Calu3 (cell line): ENCODE measurements at regions not wholly inside any gene's neighbourhood (a gene's known extent, or its start where the extent isn't known, plus 50 kb on each side); places are given as distances from the start of the nearest gene placed in this dataset.
"Not testable (repeated sequence)": the region's sequence is repeated elsewhere in the genome, so short reads cannot be mapped to it uniquely, and the experiment has no call there.

Source experiments
- BruUV-seq: library from RNA; stranded (reverse); fragments of 400-500 nt; replicated peaks from 2 replicates; lab custom pipeline; 2021; lab: Mats Ljungman, UMichigan
- CTCF ChIA-PET: fragments of 300-600 bp; sonication (Branson Sonifier 250); formaldehyde crosslinking; loops from one replicate; lab custom pipeline; 2022; ENCODE audit warnings: antibody characterized with exemption; lab: Charles Lee
- DNase-seq: peaks from one replicate; pipeline ENCODE4 v3.0.0; 2022
- H3K27ac Mint-ChIP-seq: one replicate; pipeline ENCODE4 v1.8.0; 2022; ENCODE audit warnings: mixed read lengths; ENCODE audit not compliant: unreplicated experiment
- H3K27me3 Mint-ChIP-seq: one replicate; pipeline ENCODE4 v1.8.0; 2022; ENCODE audit warnings: mixed read lengths; ENCODE audit not compliant: unreplicated experiment
- H3K36me3 Mint-ChIP-seq: one replicate; pipeline ENCODE4 v1.8.0; 2022; ENCODE audit warnings: mild to moderate bottlenecking, moderate library complexity, mixed read lengths; ENCODE audit not compliant: insufficient read depth, unreplicated experiment
- H3K4me1 Mint-ChIP-seq: one replicate; pipeline ENCODE4 v1.8.0; 2022; ENCODE audit warnings: mild to moderate bottlenecking, low read depth, mixed read lengths; ENCODE audit not compliant: unreplicated experiment
- H3K4me3 Mint-ChIP-seq: one replicate; pipeline ENCODE4 v1.8.0; 2022; ENCODE audit warnings: mild to moderate bottlenecking, low read depth, moderate library complexity, mixed read lengths; ENCODE audit not compliant: unreplicated experiment
- H3K9me3 Mint-ChIP-seq: one replicate; pipeline ENCODE4 v1.8.0; 2022; ENCODE audit warnings: low read depth, mixed read lengths; ENCODE audit not compliant: unreplicated experiment
- intact Hi-C: fragments of 100-400 bp; cut with micrococcal nuclease; formaldehyde crosslinking; loops from one replicate; pipeline ENCODE4 v1.10.0; 2022; ENCODE audit not compliant: unreplicated experiment
- TF ChIP-seq, protein P1 (sequence below): fragments of 200-600 bp; IDR thresholded peaks from one replicate; pipeline ENCODE4 v1.8.0; 2022; ENCODE audit warnings: antibody characterized with exemption; ENCODE audit not compliant: unreplicated experiment

- Mint-ChIP-seq H3K4me1 (no peaks in the 10 kb centered on the region), H3K9me3 (peaks cover 7% of the 10 kb centered on the region), H3K27me3 (no peaks in the 10 kb centered on the region), H3K4me3 (no peak overlapping the region), H3K36me3 (no peaks in the 10 kb centered on the region), H3K27ac (no peak overlapping the region)
- BruUV-seq = no TSS peak
- CTCF ChIA-PET = interaction anchor here (0.7 kb wide), 1 partner anchor 151 kb away, joined by 3 read pairs; no protein-coding TSS in a partner anchor
- TF ChIP-seq, protein P1, sequence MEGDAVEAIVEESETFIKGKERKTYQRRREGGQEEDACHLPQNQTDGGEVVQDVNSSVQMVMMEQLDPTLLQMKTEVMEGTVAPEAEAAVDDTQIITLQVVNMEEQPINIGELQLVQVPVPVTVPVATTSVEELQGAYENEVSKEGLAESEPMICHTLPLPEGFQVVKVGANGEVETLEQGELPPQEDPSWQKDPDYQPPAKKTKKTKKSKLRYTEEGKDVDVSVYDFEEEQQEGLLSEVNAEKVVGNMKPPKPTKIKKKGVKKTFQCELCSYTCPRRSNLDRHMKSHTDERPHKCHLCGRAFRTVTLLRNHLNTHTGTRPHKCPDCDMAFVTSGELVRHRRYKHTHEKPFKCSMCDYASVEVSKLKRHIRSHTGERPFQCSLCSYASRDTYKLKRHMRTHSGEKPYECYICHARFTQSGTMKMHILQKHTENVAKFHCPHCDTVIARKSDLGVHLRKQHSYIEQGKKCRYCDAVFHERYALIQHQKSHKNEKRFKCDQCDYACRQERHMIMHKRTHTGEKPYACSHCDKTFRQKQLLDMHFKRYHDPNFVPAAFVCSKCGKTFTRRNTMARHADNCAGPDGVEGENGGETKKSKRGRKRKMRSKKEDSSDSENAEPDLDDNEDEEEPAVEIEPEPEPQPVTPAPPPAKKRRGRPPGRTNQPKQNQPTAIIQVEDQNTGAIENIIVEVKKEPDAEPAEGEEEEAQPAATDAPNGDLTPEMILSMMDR = no peak
- DNase-seq = no peak
- intact Hi-C loops = no loop called here
Observed at GRCh38 chr22:33984656-33985285, 64.5 kb upstream of the LARGE1 start.

GRCh38 chr22:33985506-33985905 lies 65.2 kb upstream of the LARGE1 start:
- intact Hi-C loops = no loop called here
- no peak for DNase-seq
- TF ChIP-seq, protein P1 = no peak
- Mint-ChIP-seq H3K4me3 (no peak overlapping the region), H3K4me1 (no peaks in the 10 kb centered on the region), H3K9me3 (peaks cover 7% of the 10 kb centered on the region), H3K27me3 (no peaks in the 10 kb centered on the region), H3K27ac (no peak overlapping the region), H3K36me3 (no peaks in the 10 kb centered on the region)
- CTCF ChIA-PET = no interaction called here
- no TSS peak for BruUV-seq

- H3K27ac Mint-ChIP-seq = no peak overlapping the region
- H3K4me3 Mint-ChIP-seq = no peak overlapping the region
- H3K9me3 Mint-ChIP-seq = peaks cover 7% of the 10 kb centered on the region
- intact Hi-C loops = no loop called here
- H3K36me3 Mint-ChIP-seq = no peaks in the 10 kb centered on the region
- TF ChIP-seq, protein P1 = no peak
- no peak for DNase-seq
- CTCF ChIA-PET = no interaction called here
- no TSS peak for BruUV-seq
- no peaks in the 10 kb centered on the region for H3K27me3 Mint-ChIP-seq
- H3K4me1 Mint-ChIP-seq = no peaks in the 10 kb centered on the region
Observed at GRCh38 chr22:33986167-33986771, 66.0 kb upstream of the LARGE1 start.

DNA sequence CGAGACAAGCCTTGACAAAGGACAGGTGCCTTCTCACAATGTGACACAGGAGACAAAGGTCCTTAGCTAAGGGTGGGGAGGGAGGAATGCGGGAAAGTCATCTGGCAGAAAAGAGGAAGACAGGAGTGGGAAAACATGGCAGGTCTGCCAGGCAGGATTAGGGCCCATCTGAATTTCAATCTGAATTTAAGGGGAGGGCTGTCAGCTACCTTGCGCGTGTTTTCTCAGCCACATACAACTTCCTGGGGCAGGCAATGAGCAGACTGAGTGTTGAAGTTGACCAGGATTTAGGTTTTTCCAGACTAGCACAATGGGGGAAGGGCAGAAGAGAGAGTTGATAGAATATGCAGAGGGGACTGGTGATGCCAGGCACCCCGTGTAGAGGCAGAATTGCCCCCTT lies 66.7 kb upstream of the LARGE1 start:
- BruUV-seq = no TSS peak
- intact Hi-C loops = no loop called here
- no peak overlapping the region for H3K4me3 Mint-ChIP-seq
- H3K27me3 Mint-ChIP-seq = no peaks in the 10 kb centered on the region
- H3K36me3 Mint-ChIP-seq = no peaks in the 10 kb centered on the region
- TF ChIP-seq, protein P1 = no peak
- DNase-seq = no peak
- H3K4me1 Mint-ChIP-seq = no peaks in the 10 kb centered on the region
- CTCF ChIA-PET = no interaction called here
- peaks cover 7% of the 10 kb centered on the region for H3K9me3 Mint-ChIP-seq
- H3K27ac Mint-ChIP-seq = no peak overlapping the region

GRCh38 chr22:33989263-33989662 lies 69.0 kb upstream of the LARGE1 start:
- H3K27ac Mint-ChIP-seq, H3K4me3 Mint-ChIP-seq, DNase-seq, intact Hi-C loops, H3K4me1 Mint-ChIP-seq, H3K36me3 Mint-ChIP-seq, BruUV-seq, CTCF ChIA-PET, H3K9me3 Mint-ChIP-seq, H3K27me3 Mint-ChIP-seq: not testable (repeated sequence)
